Fibroblast of upper back skin (primary cell): ENCODE measurements at regions not wholly inside any gene's neighbourhood (a gene's known extent, or its start where the extent isn't known, plus 50 kb on each side); places are given as distances from the start of the nearest gene placed in this dataset.

Source experiments
- DNase-seq: peaks from one replicate; pipeline ENCODE4 v3.0.0-alpha.2; 2013

- no peak for DNase-seq
Observed at GRCh38 chr2:423479-423878, 135.6 kb upstream of the ALKAL2 start.

- DNase-seq, result no peak
Observed at GRCh38 chr2:422676-423435, 135.0 kb upstream of the ALKAL2 start.

- no peak for DNase-seq
Observed at GRCh38 chr2:421406-421805, 133.5 kb upstream of the ALKAL2 start.

DNA sequence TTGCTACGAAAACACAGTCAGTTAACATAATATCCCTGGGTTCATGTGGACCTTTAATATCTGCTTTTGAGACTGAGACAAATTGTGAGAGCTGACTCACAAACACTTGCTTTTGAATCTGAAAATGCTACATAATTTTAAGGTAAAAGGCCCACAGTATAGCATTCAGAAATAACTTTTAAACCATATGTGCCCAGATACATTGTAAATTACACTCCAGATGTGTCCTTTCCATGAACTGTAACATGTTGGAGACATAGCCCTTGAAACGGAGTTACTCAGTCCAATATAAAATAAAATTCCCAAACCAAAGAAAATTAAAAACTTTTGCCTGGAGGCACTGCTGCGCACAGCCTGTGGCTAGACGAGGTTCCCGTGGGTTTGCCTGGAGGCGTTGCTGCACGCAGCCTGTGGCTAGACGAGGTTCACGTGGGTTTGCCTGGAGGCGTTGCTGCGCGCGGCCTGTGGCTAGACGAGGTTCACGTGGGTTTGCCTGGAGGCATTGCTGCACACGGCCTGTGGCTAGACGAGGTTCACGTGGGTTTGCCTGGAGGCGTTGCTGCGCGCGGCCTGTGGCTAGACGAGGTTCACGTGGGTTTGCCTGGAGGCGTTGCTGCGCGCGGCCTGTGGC, 131.9 kb upstream of the ALKAL2 start:
- DNase-seq, result no peak

- DNase-seq, result no peak
Observed at GRCh38 chr2:417662-418061, 129.8 kb upstream of the ALKAL2 start.

DNA sequence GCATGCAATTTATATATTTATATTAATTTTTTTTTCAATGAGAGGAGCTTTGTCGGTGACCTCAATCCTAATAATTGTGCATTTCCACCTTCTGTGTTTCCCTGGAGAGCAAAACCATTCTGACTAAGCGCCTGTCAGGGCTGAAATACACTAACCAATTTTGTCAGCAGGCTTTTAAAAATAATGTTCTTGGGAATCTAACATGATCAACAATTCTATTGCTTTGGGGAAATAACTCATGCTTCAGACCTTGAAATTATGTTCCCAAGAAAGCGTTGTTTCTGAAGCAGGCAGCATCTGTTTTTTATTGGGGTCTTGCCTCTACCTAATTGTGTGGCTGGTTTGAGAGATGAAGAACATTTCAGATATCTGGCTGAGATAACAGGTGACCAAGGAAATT, 129.1 kb upstream of the ALKAL2 start:
- DNase-seq, result no peak

GRCh38 chr2:415986-416610, 128.2 kb upstream of the ALKAL2 start:
- no peak for DNase-seq

DNA sequence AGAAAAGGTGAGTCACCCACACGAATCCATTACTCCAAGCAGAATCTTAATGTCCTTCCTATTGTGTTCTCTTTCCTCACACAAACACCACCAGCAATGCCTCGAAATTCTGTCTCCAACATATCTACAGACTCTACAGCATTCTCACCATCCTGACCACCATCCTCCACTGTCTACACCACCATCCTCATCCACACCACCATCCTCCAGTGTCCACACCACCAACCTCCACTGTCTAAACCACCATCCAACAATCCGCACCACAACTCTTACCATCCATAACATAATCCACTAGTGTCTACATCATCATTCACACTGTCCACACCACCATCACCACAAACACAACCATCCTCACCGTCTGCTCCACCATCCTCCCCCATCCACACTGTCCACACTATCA, 121.6 kb upstream of the ALKAL2 start:
- DNase-seq, result no peak

DNA sequence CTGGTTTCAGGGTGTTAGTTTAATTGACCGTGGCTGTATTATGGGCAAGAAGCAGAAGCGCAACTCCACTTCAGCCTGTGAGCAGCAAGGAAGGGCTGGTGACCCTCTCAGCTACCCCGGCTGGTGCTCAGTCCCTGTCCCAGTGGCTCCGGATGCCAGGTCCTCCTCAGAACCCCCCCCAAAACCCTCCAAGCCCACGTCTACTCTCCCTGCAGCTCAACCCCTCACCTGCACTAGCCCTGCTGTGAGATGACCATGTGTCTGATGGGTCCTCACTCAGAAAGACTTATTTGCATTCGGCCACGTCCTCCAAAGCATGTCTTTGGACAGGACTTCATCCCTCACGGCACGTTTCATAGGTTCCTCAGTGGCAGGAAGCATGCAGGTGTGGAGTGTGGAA, 119.7 kb upstream of the ALKAL2 start:
- no peak for DNase-seq

- no peak for DNase-seq
Observed at GRCh38 chr2:406876-407275, 119.0 kb upstream of the ALKAL2 start.

DNA sequence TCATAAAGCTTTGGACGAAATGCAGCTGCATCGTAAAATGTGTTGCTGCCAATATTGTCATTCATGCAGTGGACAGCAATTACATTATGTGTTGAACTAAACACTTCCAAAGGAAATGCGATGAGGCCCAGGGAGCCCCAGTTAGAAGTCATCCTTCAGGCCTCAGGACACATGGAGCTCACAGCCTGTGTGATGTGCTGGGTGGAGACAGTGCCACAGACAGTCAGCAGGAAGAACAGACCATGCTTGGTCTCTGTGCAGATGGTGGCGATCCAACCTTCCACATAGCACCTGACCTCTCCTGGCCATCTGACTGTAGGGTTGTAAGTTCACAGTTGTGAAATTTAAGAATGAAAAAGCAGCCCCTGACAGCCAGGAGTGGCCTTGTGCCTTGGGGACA, 118.3 kb upstream of the ALKAL2 start:
- DNase-seq, result no peak

- no peak for DNase-seq
Observed at GRCh38 chr2:404581-404980, 116.7 kb upstream of the ALKAL2 start.

- DNase-seq, result no peak
Observed at GRCh38 chr2:403682-404081, 115.8 kb upstream of the ALKAL2 start.

DNA sequence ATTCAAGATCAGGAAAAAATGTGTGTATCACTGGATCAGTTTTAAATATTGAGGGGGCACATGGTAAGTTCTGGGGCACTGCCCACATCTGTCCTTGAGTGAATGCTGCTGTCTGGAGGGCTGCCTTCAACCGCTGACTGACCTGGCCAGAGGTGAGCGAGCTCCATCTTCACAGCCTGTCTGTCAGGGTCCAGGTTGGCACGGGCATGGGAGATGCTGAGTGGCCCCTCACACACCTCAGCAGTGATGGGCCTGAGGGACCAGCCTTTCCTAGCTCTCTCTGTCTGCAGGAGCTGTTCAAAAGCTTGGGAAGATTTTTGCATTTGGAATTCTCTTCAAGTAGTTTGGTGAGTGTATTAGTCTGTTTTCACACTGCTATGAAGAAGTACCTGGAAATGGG, 114.8 kb upstream of the ALKAL2 start:
- DNase-seq, result no peak

- no peak for DNase-seq
Observed at GRCh38 chr2:402206-402605, 114.3 kb upstream of the ALKAL2 start.

DNA sequence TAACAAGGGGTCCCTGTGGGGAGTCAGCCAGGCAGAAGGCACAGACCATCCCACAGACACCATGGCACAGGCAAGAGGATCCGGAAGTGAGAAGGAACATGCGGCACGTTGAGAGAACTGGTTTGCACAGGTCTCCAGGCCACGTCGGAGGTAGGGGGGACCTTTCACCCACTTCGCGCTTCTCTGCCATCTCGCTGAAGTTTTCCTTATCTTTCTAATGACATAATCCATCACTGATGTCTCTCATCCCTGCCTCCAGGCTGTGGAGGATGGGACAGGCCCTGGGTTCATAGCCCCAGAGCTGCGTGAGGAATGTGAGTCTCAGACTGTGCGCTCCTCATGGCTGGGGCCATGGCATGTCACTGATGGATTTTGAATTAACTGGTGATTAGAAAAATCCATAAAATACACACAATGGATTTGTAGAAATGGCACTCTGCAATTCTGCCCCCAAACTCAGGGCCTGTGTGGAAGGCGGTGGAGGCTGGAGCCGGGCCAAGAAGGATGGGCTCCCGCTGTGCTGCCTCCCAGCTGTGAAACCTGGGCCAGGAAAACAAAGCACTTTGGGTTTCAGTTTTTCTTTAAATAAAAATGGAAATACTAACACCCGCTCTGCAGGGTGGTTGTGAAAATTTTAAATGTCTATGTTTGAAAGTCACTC, 113.3 kb upstream of the ALKAL2 start:
- DNase-seq, result no peak

- DNase-seq, result no peak
Observed at GRCh38 chr2:397926-398325, 110.0 kb upstream of the ALKAL2 start.

DNA sequence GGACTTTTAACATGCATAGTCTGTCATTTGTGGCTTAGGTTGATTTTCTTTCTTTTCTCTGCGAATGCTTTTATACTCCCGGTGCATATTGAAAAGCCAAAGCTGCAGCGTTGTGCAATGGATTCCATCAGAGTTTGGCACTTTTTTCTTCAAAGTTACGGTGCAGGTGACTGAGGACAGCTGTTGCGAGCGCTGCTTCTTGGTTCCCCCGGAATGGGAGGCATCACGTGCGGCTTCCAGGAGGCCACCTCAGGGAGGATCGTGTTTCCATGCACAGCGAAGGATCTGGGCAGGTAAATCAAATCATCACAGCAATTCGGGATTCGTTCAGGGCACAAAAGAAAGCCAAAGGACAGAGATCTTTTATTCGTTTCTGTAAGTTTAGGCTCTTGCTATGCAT, 109.6 kb upstream of the ALKAL2 start:
- DNase-seq, result no peak

- no peak for DNase-seq
Observed at GRCh38 chr2:396903-397302, 109.0 kb upstream of the ALKAL2 start.

- no peak for DNase-seq
Observed at GRCh38 chr2:395886-396285, 108.0 kb upstream of the ALKAL2 start.

GRCh38 chr2:393711-394696, 106.1 kb upstream of the ALKAL2 start:
- DNase-seq, result peak; percentile 48

DNA sequence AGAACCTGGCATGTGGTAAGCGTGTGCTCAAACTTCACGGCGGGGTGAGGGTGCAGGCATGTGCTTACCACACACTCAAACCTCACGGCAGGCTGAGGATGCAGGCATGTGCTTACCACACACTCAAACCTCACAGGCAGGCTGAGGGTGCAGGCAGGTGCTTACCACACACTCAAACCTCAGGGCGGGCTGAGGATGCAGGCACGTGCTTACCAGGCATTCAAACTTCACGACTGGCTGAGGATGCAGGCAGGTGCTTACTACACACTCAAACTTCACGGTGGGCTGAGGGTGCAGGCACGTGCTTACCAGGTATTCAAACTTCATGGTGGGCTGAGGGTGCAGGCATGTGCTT, 105.0 kb upstream of the ALKAL2 start:
- DNase-seq, result no peak
